HG03103 (cell line): ENCODE measurements at regions not wholly inside any gene's neighbourhood (a gene's known extent, or its start where the extent isn't known, plus 50 kb on each side); places are given as distances from the start of the nearest gene placed in this dataset.

Experiments
- ATAC-seq: cut with Tn5 transposase; IDR thresholded peaks from one replicate; pipeline ENCODE4 v1.9.1; 2021; ENCODE audit warnings: low read depth; ENCODE audit not compliant: unreplicated experiment

- ATAC-seq: no peak
Observed at GRCh38 chr14:82270286-82270685, 736.6 kb upstream of the SEL1L start.

GRCh38 chr14:82298811-82299210, 765.2 kb upstream of the SEL1L start:
- no peak for ATAC-seq

- ATAC-seq: no peak
Observed at GRCh38 chr14:82309199-82309598, 775.5 kb upstream of the SEL1L start.

GRCh38 chr14:82313889-82314288, 780.2 kb upstream of the SEL1L start:
- ATAC-seq: no peak

- no peak for ATAC-seq
Observed at GRCh38 chr14:82328442-82328841, 794.8 kb upstream of the SEL1L start.

- ATAC-seq: no peak
Observed at GRCh38 chr14:82341261-82341810, 807.7 kb upstream of the SEL1L start.

- no peak for ATAC-seq
Observed at GRCh38 chr14:82342596-82342995, 808.9 kb upstream of the SEL1L start.

- ATAC-seq: no peak
Observed at GRCh38 chr14:82345184-82345583, 811.5 kb upstream of the SEL1L start.

GRCh38 chr14:82354126-82354525, 820.5 kb upstream of the SEL1L start:
- no peak for ATAC-seq

GRCh38 chr14:82359201-82359600, 825.5 kb upstream of the SEL1L start:
- no peak for ATAC-seq

GRCh38 chr14:82362452-82362851, 828.8 kb upstream of the SEL1L start:
- no peak for ATAC-seq

- ATAC-seq: no peak
Observed at GRCh38 chr14:82365471-82365870, 831.8 kb upstream of the SEL1L start.

GRCh38 chr14:82366803-82367202, 833.1 kb upstream of the SEL1L start:
- no peak for ATAC-seq

GRCh38 chr14:82379291-82379690, 845.6 kb upstream of the SEL1L start:
- no peak for ATAC-seq

- no peak for ATAC-seq
Observed at GRCh38 chr14:82385048-82385447, 851.4 kb upstream of the SEL1L start.

- no peak for ATAC-seq
Observed at GRCh38 chr14:82387699-82388098, 854.0 kb upstream of the SEL1L start.

GRCh38 chr14:82388488-82388887, 854.8 kb upstream of the SEL1L start:
- ATAC-seq: no peak

- ATAC-seq: no peak
Observed at GRCh38 chr14:82390586-82390985, 856.9 kb upstream of the SEL1L start.

GRCh38 chr14:82394916-82395315, 861.3 kb upstream of the SEL1L start:
- no peak for ATAC-seq

- ATAC-seq: no peak
Observed at GRCh38 chr14:82398256-82398655, 864.6 kb upstream of the SEL1L start.

GRCh38 chr14:82403987-82404386, 870.3 kb upstream of the SEL1L start:
- ATAC-seq: no peak

- ATAC-seq: no peak
Observed at GRCh38 chr14:82410064-82410463, 876.4 kb upstream of the SEL1L start.

GRCh38 chr14:82411298-82411697, 877.6 kb upstream of the SEL1L start:
- ATAC-seq: no peak
